ENCODE measurements at regions not wholly inside any gene's neighbourhood (a gene's known extent, or its start where the extent isn't known, plus 50 kb on each side); places are given as distances from the start of the nearest gene placed in this dataset.

DNA sequence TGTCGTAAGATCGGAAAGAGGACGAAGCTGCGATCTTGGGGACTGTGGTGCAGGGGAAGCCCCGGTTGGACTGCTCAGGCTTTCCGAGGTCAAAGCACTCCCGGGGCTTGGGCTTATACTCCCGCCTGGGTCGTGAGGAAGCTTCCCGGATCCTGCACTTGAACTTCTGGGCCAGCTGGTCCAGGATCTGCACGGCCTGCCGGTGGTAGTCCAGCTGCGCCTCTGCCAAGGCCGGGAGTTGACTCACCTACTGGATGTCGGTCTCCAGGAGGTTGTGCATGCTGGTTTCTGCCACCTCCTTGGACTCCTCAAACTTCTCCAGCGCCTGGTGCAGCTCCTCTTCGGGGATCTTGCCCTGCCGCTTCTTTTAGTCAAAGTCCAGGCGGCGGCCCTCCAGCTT, 99.2 kb downstream of the KPNA2 start:
- DNase-seq (no peak), ATAC-seq (no peak)
- no peak overlapping the region for H3K4me2 ChIP-seq (ENCODE audit: low read length)
- no peaks in the 10 kb centered on the region for H3K36me3 ChIP-seq (ENCODE audit: low read depth, low read length)
- H3K27me3 ChIP-seq (ENCODE audit: low read length): no peaks in the 10 kb centered on the region
- H3K4me3 ChIP-seq (ENCODE audit: low read length): no peak overlapping the region
- H3F3A ChIP-seq (ENCODE audit: low read length, unreplicated experiment): no peaks in the 10 kb centered on the region
- no peaks in the 10 kb centered on the region for H3K79me2 ChIP-seq (ENCODE audit: low read length)
- no peaks in the 10 kb centered on the region for H4K20me1 ChIP-seq (ENCODE audit: low read length)
- no peak overlapping the region for H2AFZ ChIP-seq (ENCODE audit: low read length)
- BruUV-seq (replicated peaks): no TSS peak
- POLR2A ChIA-PET (ENCODE audit: unreplicated experiment): no interaction called here
- H3K9ac ChIP-seq (ENCODE audit: low read length): no peak overlapping the region
- CTCF ChIA-PET: no interaction called here
- no peak overlapping the region for H3K27ac ChIP-seq (ENCODE audit: low read length)
- no peaks in the 10 kb centered on the region for H3K9me3 ChIP-seq (ENCODE audit: low read length)
- TF ChIP-seq EZH2 (IDR thresholded peaks at IDR 0.05; ENCODE audit: low read length, unreplicated experiment) (no peak), CTCF (conservative IDR thresholded peaks at IDR 0.05; ENCODE audit: low read depth, low read length) (no peak), EZH2phosphoT487 (IDR thresholded peaks at IDR 0.05; ENCODE audit: borderline replicate concordance, low read length) (no peak)
- no peaks in the 10 kb centered on the region for H3K4me1 ChIP-seq (ENCODE audit: insufficient read depth, low read length)
- no peaks in the 10 kb centered on the region for H3K9me2 ChIP-seq (replicated peaks; ENCODE audit: low read length)
- intact Hi-C loops (cut with micrococcal nuclease): no loop called here

GRCh38 chr17:68135141-68135887, 99.8 kb downstream of the KPNA2 start:
- H3K9me3 ChIP-seq (ENCODE audit: low read length): no peaks in the 10 kb centered on the region
- H3K36me3 ChIP-seq (ENCODE audit: low read depth, low read length): no peaks in the 10 kb centered on the region
- H4K20me1 ChIP-seq (ENCODE audit: low read length): no peaks in the 10 kb centered on the region
- ATAC-seq (no peak), DNase-seq (no peak)
- ChIA-PET POLR2A (ENCODE audit: unreplicated experiment) (no interaction called here), CTCF (no interaction called here)
- no peak for TF ChIP-seq EZH2phosphoT487 (IDR thresholded peaks at IDR 0.05; ENCODE audit: borderline replicate concordance, low read length)
- TF ChIP-seq CTCF (conservative IDR thresholded peaks at IDR 0.05; ENCODE audit: low read depth, low read length): no peak
- no peak for TF ChIP-seq EZH2 (IDR thresholded peaks at IDR 0.05; ENCODE audit: low read length, unreplicated experiment)
- no peaks in the 10 kb centered on the region for H3K79me2 ChIP-seq (ENCODE audit: low read length)
- intact Hi-C loops (cut with micrococcal nuclease): no loop called here
- H3K9me2 ChIP-seq (replicated peaks; ENCODE audit: low read length): no peaks in the 10 kb centered on the region
- H3K4me1 ChIP-seq (ENCODE audit: insufficient read depth, low read length): no peaks in the 10 kb centered on the region
- H3K9ac ChIP-seq (ENCODE audit: low read length): no peak overlapping the region
- no peaks in the 10 kb centered on the region for H3K27me3 ChIP-seq (ENCODE audit: low read length)
- H3K4me3 ChIP-seq (ENCODE audit: low read length): no peak overlapping the region
- no peak overlapping the region for H3K4me2 ChIP-seq (ENCODE audit: low read length)
- no peak overlapping the region for H3K27ac ChIP-seq (ENCODE audit: low read length)
- H2AFZ ChIP-seq (ENCODE audit: low read length): no peak overlapping the region
- no TSS peak for BruUV-seq (replicated peaks)
- no peaks in the 10 kb centered on the region for H3F3A ChIP-seq (ENCODE audit: low read length, unreplicated experiment)

DNA sequence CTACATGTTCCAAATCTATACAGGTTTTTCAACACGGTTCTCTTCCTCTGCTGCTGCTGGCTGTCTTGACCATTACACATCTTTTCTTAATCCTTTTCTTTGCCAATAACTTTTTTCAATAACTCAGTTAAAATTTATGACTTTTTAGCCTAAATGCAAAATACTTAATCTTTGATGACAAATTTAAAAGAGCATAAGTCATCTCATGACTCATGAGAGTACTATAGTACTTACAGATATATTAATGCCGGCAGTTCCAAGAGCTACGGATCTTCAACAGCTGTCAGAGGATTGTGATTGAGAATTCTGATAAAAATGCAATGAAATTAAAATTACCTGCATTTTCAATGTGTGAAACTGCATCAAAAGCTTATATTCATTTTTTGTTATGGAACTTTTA, 105.5 kb downstream of the KPNA2 start:
- ChIA-PET POLR2A (ENCODE audit: unreplicated experiment) (interaction anchor here (0.5 to 0.6 kb wide), 2 partner anchors 22 to 40 kb away, joined by 5 to 19 read pairs; no protein-coding TSS in a partner anchor), CTCF (interaction anchor here (0.6 kb wide), 1 partner anchor 54 kb away, joined by 4 read pairs; no protein-coding TSS in a partner anchor)
- peaks cover 9% of the 10 kb centered on the region for H3K4me1 ChIP-seq (ENCODE audit: insufficient read depth, low read length)

More for the DNA sequence above, 105.5 kb downstream of the KPNA2 start:
- ATAC-seq: peak; percentile 92
- intact Hi-C loops (cut with micrococcal nuclease): no loop called here
- TF ChIP-seq CTCF (conservative IDR thresholded peaks at IDR 0.05; ENCODE audit: low read depth, low read length) (no peak), EZH2phosphoT487 (IDR thresholded peaks at IDR 0.05; ENCODE audit: borderline replicate concordance, low read length) (no peak), EZH2 (IDR thresholded peaks at IDR 0.05; ENCODE audit: low read length, unreplicated experiment) (no peak)
- H2AFZ ChIP-seq (ENCODE audit: low read length): no peak overlapping the region
- H3F3A ChIP-seq (ENCODE audit: low read length, unreplicated experiment): no peaks in the 10 kb centered on the region
- no peak overlapping the region for H3K27ac ChIP-seq (ENCODE audit: low read length)
- H3K36me3 ChIP-seq (ENCODE audit: low read depth, low read length): no peaks in the 10 kb centered on the region
- no peaks in the 10 kb centered on the region for H4K20me1 ChIP-seq (ENCODE audit: low read length)
- peak; percentile 59 for DNase-seq
- no peaks in the 10 kb centered on the region for H3K27me3 ChIP-seq (ENCODE audit: low read length)
- no peaks in the 10 kb centered on the region for H3K9me3 ChIP-seq (ENCODE audit: low read length)
- no peaks in the 10 kb centered on the region for H3K9me2 ChIP-seq (replicated peaks; ENCODE audit: low read length)
- H3K9ac ChIP-seq (ENCODE audit: low read length): no peak overlapping the region
- H3K79me2 ChIP-seq (ENCODE audit: low read length): no peaks in the 10 kb centered on the region
- no peak overlapping the region for H3K4me3 ChIP-seq (ENCODE audit: low read length)
- peak overlapping the region; percentile 25 for H3K4me2 ChIP-seq (ENCODE audit: low read length)
- no TSS peak for BruUV-seq (replicated peaks)
